Kidney epithelial cell (primary cell): ENCODE measurements at regions not wholly inside any gene's neighbourhood (a gene's known extent, or its start where the extent isn't known, plus 50 kb on each side); places are given as distances from the start of the nearest gene placed in this dataset.

Experiments used
- DNase-seq: peaks from one replicate; pipeline ENCODE4 v3.0.0-alpha.2; 2010; ENCODE audit warnings: low read depth
- H3K27me3 ChIP-seq: 2 replicates; pipeline ENCODE4 v1.6.0; 2011; ENCODE audit warnings: low read length; ENCODE audit not compliant: control insufficient read depth, insufficient read depth
- H3K36me3 ChIP-seq: 2 replicates; pipeline ENCODE4 v1.5.1; 2011; ENCODE audit warnings: low read length; ENCODE audit not compliant: control insufficient read depth, insufficient read depth
- H3K4me3 ChIP-seq: 2 replicates; pipeline ENCODE4 v1.5.1; 2011; ENCODE audit warnings: low read depth, mild to moderate bottlenecking, control low read depth, low read length
- CTCF ChIP-seq: IDR thresholded peaks from 2 replicates; pipeline ENCODE4 v1.5.1; 2011; ENCODE audit warnings: mild to moderate bottlenecking, moderate library complexity, low read length, control low read depth, inconsistent platforms; ENCODE audit not compliant: insufficient read depth, poor library complexity, severe bottlenecking

GRCh38 chr20:57062241-57062640, 204.2 kb downstream of the BMP7 start:
- DNase-seq: no peak
- H3K36me3 ChIP-seq: no peaks in the 10 kb centered on the region
- no peak for TF ChIP-seq CTCF
- no peak overlapping the region for H3K4me3 ChIP-seq
- H3K27me3 ChIP-seq: peaks cover 3% of the 10 kb centered on the region

DNA sequence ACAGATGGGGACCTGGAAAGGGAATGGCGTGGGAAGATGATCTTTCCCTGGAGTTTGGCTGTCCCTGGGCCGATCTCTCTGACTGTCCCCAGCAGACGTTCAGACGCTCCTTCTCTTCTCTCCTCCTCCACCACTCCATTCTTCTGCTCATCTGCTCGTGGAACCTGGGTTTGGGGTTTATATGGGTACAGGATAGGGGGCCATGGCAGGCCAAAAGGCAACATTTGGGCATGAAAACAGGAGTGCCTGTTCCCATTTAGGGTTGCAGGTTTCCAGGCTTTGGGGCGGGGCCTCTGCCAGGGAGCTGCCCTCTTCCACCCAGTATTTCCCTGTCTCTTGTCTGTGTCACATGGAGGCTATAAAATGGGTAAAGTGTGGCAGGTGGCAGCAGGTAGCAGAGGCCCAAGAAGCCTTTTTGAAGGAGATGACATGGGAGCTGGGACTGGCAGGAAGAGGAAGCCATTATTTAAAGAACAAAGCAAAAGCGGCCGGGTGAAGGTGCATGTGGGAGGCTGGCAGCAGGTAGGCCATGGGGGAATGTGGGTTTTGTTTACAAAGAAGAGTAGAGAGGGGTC, 203.7 kb downstream of the BMP7 start:
- Histone ChIP-seq H3K4me3 (no peak overlapping the region), H3K27me3 (peaks cover 3% of the 10 kb centered on the region), H3K36me3 (no peaks in the 10 kb centered on the region)
- DNase-seq: no peak
- TF ChIP-seq CTCF: no peak

GRCh38 chr20:57064836-57065235, 201.6 kb downstream of the BMP7 start:
- TF ChIP-seq CTCF: no peak
- peaks cover 3% of the 10 kb centered on the region for H3K27me3 ChIP-seq
- DNase-seq: no peak
- H3K4me3 ChIP-seq: no peak overlapping the region
- H3K36me3 ChIP-seq: no peaks in the 10 kb centered on the region

DNA sequence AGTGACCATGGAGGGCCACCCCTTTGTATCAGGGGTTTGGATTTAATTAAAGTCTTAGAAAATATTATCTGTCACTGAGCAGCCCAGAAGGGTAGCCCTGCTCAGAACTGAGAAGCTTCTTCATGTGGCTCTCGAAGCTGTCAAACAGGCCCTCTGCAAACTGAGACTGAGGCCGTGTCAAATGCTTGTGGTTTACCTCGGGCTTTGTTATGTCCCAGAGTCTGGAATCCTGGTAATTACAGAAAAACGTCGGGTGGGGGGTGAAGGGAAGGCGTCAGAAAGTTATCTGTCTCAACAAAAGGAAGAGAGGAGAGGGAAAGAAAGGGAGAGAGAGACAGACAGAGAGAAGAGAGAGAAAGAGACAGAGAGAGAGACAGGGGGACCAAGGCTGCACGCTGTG, 200.8 kb downstream of the BMP7 start:
- no peak for TF ChIP-seq CTCF
- DNase-seq: no peak
- H3K4me3 ChIP-seq: no peak overlapping the region
- peaks cover 9% of the 10 kb centered on the region for H3K27me3 ChIP-seq
- no peaks in the 10 kb centered on the region for H3K36me3 ChIP-seq

GRCh38 chr20:57066126-57066900, 200.1 kb downstream of the BMP7 start:
- TF ChIP-seq CTCF: no peak
- H3K27me3 ChIP-seq: peaks cover 14% of the 10 kb centered on the region
- no peak for DNase-seq
- H3K36me3 ChIP-seq: no peaks in the 10 kb centered on the region
- H3K4me3 ChIP-seq: no peak overlapping the region

DNA sequence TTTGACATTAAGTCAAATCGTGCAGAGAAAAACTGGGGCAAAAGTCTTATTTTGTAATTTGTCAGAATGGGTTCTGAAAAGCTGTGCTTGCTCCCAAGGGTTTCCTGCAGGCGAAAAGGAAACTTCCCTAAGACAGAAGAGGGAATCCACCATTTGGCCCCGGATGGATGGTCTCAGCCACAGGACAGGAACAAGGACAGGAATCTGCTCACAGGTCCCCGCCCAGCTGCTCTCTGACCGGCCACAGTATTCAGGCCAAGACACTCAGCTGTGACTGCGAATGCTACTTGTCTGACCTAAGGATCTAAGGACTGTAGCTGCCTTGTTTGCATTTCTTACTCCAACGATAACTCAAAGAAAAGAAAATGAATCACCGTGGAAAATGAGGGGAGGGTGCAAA, 197.0 kb downstream of the BMP7 start:
- no peaks in the 10 kb centered on the region for H3K36me3 ChIP-seq
- no peak overlapping the region for H3K4me3 ChIP-seq
- TF ChIP-seq CTCF: no peak
- DNase-seq: no peak
- peaks cover 24% of the 10 kb centered on the region for H3K27me3 ChIP-seq
